ENCODE measurements at regions not wholly inside any gene's neighbourhood (a gene's known extent, or its start where the extent isn't known, plus 50 kb on each side); places are given as distances from the start of the nearest gene placed in this dataset.

GRCh38 chr5:168179192-168179593, 112.3 kb upstream of the WWC1 start:
- POLR2A ChIA-PET = no interaction called here

More at GRCh38 chr5:168179192-168179593, 112.3 kb upstream of the WWC1 start:
- no peak overlapping the region for H3K27ac ChIP-seq (ENCODE audit: control insufficient read depth, insufficient read depth)
- H4K20me1 ChIP-seq (ENCODE audit: control insufficient read depth, insufficient read depth) = no peaks in the 10 kb centered on the region
- no peak for FAIRE-seq
- DNase-seq (ENCODE audit: low read depth, low spot score) = no peak
- H3K4me1 ChIP-seq (ENCODE audit: control insufficient read depth, insufficient read depth, low read length) = no peaks in the 10 kb centered on the region
- 0% methylated on average over 1 of the region's 1 CpG for WGBS (ENCODE audit: insufficient coverage, insufficient replicate concordance, low lambda C conversion rate, missing lambda C conversion rate)
- H2AFZ ChIP-seq (ENCODE audit: control insufficient read depth, low read depth, low read length) = no peak overlapping the region
- no peaks in the 10 kb centered on the region for H3K36me3 ChIP-seq (ENCODE audit: control insufficient read depth in 2 of 2, insufficient read depth in 2 of 2, low read length in 1 of 2)
- H3K79me2 ChIP-seq (ENCODE audit: control insufficient read depth, insufficient read depth, low read length) = no peaks in the 10 kb centered on the region
- ChIA-PET SMC1A (ENCODE audit: uncharacterized antibody, unreplicated experiment) (interaction anchor here (1.2 kb wide), 1 partner anchor 9 kb away, joined by 4 read pairs; no protein-coding TSS in a partner anchor), RAD21 (ENCODE audit: unreplicated experiment) (interaction anchor here (1.2 kb wide), 1 partner anchor 40 kb away, joined by 3 read pairs; no protein-coding TSS in a partner anchor), CTCF (interaction anchor here (0.5 kb wide), 1 partner anchor 134 kb away, joined by 3 read pairs; no protein-coding TSS in a partner anchor)
- no TSS peak for BruUV-seq (replicated peaks)
- no peaks in the 10 kb centered on the region for H3K9me3 ChIP-seq (replicated peaks; ENCODE audit: control insufficient read depth, insufficient read depth, low read length)
- TF ChIP-seq TARDBP (IDR thresholded peaks at IDR 0.05; ENCODE audit: borderline replicate concordance) (no peak), ZNF384 (IDR thresholded peaks at IDR 0.05; ENCODE audit: borderline replicate concordance, low read depth, low read length) (no peak), SUZ12 (IDR thresholded peaks at IDR 0.05; ENCODE audit: unreplicated experiment) (no peak), SREBF2 (IDR thresholded peaks at IDR 0.05; ENCODE audit: low read length) (no peak), NRF1 (conservative IDR thresholded peaks at IDR 0.05; ENCODE audit: low read depth, low read length) (no peak), NBN (IDR thresholded peaks at IDR 0.05) (no peak), ATF2 (IDR thresholded peaks at IDR 0.05; ENCODE audit: low read length) (no peak), REST (IDR thresholded peaks at IDR 0.05; ENCODE audit: low read depth, low read length) (no peak), RB1 (IDR thresholded peaks at IDR 0.05; ENCODE audit: borderline replicate concordance) (no peak), FOXM1 (IDR thresholded peaks at IDR 0.05; ENCODE audit: low read depth, low read length) (no peak), PAX8 (IDR thresholded peaks at IDR 0.05) (no peak), SUPT20H (IDR thresholded peaks at IDR 0.05; ENCODE audit: borderline replicate concordance, control insufficient read depth, low read depth, low read length) (no peak), ZNF24 (IDR thresholded peaks at IDR 0.05) (no peak), YY1 (IDR thresholded peaks at IDR 0.05; ENCODE audit: low read depth, low read length) (no peak), CBX3 (IDR thresholded peaks at IDR 0.05; ENCODE audit: borderline replicate concordance, low read depth) (no peak), RELA (IDR thresholded peaks at IDR 0.05; ENCODE audit: borderline replicate concordance, partially characterized antibody) (no peak), CHD2 (IDR thresholded peaks at IDR 0.05; ENCODE audit: borderline replicate concordance, low read depth, low read length) (no peak), FOXK2 (IDR thresholded peaks at IDR 0.05) (no peak)
- no peak overlapping the region for H3K4me3 ChIP-seq
- intact Hi-C loops (cut with micrococcal nuclease; ENCODE audit: unreplicated experiment) (no loop called here), in situ Hi-C loops (cut with MboI) (no loop called here)
- H3K4me2 ChIP-seq (ENCODE audit: control insufficient read depth, insufficient read depth) = no peak overlapping the region
- H3K9ac ChIP-seq (ENCODE audit: control insufficient read depth, insufficient read depth, low read length) = no peak overlapping the region
- ATAC-seq = no peak
- no peaks in the 10 kb centered on the region for H3K27me3 ChIP-seq (replicated peaks in 1 of 2; ENCODE audit: control insufficient read depth in 2 of 2, insufficient read depth in 2 of 2, low read length in 1 of 2)

Data from GM12878 (cell line).